H1 (cell line): ENCODE measurements at regions not wholly inside any gene's neighbourhood (a gene's known extent, or its start where the extent isn't known, plus 50 kb on each side); places are given as distances from the start of the nearest gene placed in this dataset.

Experiments used
- CTCF ChIA-PET: fragments of 300-600 bp; sonication (Branson Sonifier 250); formaldehyde crosslinking; loops from one replicate; lab custom pipeline; 2021; ENCODE audit not compliant: partially characterized antibody; lab: Charles Lee
- POLR2A ChIA-PET: fragments of 300-600 bp; sonication (Branson Sonifier 250); formaldehyde crosslinking; loops from one replicate; lab custom pipeline; 2021; ENCODE audit warnings: inconsistent platforms; ENCODE audit not compliant: partially characterized antibody; lab: Charles Lee
- DNase-seq, 2 experiments: peaks; one replicate each; pipeline versions ENCODE4 v3.0.0 to v3.0.0-alpha.2; 2010 to 2022; ENCODE audit warnings: low spot score in 2 of 2, low read depth in 1 of 2, mixed read lengths in 1 of 2
- FAIRE-seq: peaks from 2 replicates; lab custom pipeline; 2011; peaks lifted over from hg19 to GRCh38; lab: Jason Lieb, UNC
- H2AFZ ChIP-seq: 2 replicates; pipeline ENCODE4 v1.8.1; 2012; ENCODE audit warnings: low read length, inconsistent platforms
- H2AK5ac ChIP-seq: 2 replicates; pipeline ENCODE4 v1.6.1; 2013; ENCODE audit warnings: low read depth, low read length
- H2BK120ac ChIP-seq: replicated peaks from 2 replicates; pipeline ENCODE3; 2013; ENCODE audit warnings: low read depth, low read length, inconsistent platforms
- H2BK12ac ChIP-seq: 2 replicates; pipeline ENCODE4 v1.6.1; 2013; ENCODE audit warnings: low read depth, low read length
- H2BK15ac ChIP-seq: 2 replicates; pipeline ENCODE4 v1.6.1; 2013; ENCODE audit warnings: low read length
- H2BK20ac ChIP-seq: 2 replicates; pipeline ENCODE4 v1.6.1; 2013; ENCODE audit warnings: low read length
- H2BK5ac ChIP-seq: 2 replicates; pipeline ENCODE4 v1.6.1; 2013; ENCODE audit warnings: low read depth, low read length
- H3K14ac ChIP-seq: 2 replicates; pipeline ENCODE4 v1.6.1; 2013; ENCODE audit warnings: inconsistent platforms; ENCODE audit not compliant: insufficient read length
- H3K18ac ChIP-seq: 2 replicates; pipeline ENCODE4 v1.6.1; 2013; ENCODE audit warnings: low read length; ENCODE audit errors: extremely low read depth
- H3K23ac ChIP-seq: 2 replicates; pipeline ENCODE4 v1.6.1; 2013; ENCODE audit warnings: inconsistent platforms; ENCODE audit not compliant: insufficient read length
- H3K23me2 ChIP-seq: 2 replicates; pipeline ENCODE4 v1.6.1; 2013; ENCODE audit warnings: low read depth, low read length
- H3K27ac ChIP-seq: 2 replicates; pipeline ENCODE4 v1.6.1; 2011; ENCODE audit warnings: low read depth, low read length, inconsistent platforms
- H3K27me3 ChIP-seq, 4 experiments: replicated peaks in 1 of 4; 1 replicate in 1 of 4; 2 replicates in 3 of 4; pipeline versions ENCODE4 v1.6.1 to v1.8.1; 2011 to 2013; ENCODE audit warnings: low read length in 3 of 4, mild to moderate bottlenecking in 3 of 4, inconsistent platforms in 2 of 4, mixed read lengths in 2 of 4, moderate library complexity in 1 of 4; ENCODE audit not compliant: control insufficient read depth in 3 of 4, insufficient read depth in 3 of 4; ENCODE audit errors: extremely low read depth in 1 of 4
- H3K36me3 ChIP-seq, 4 experiments: 2 replicates each; pipeline versions ENCODE4 v1.6.1 to v1.8.1; 2011 to 2013; ENCODE audit warnings: mild to moderate bottlenecking in 4 of 4, low read length in 3 of 4, moderate library complexity in 2 of 4, control low read depth in 1 of 4, inconsistent platforms in 1 of 4; ENCODE audit not compliant: insufficient read depth in 4 of 4, control insufficient read depth in 2 of 4
- H3K4ac ChIP-seq: replicated peaks from 2 replicates; pipeline ENCODE3; 2013; ENCODE audit warnings: low read length, low read depth, mixed read lengths, inconsistent platforms; ENCODE audit not compliant: insufficient read length
- H3K4me1 ChIP-seq, 4 experiments: replicated peaks in 1 of 4; 1 replicate in 1 of 4; 2 replicates in 3 of 4; pipeline versions ENCODE4 v1.6.1 to v1.8.1; 2011 to 2013; ENCODE audit warnings: low read length in 3 of 4, inconsistent platforms in 2 of 4, mixed read lengths in 1 of 4; ENCODE audit not compliant: insufficient read depth in 4 of 4, control insufficient read depth in 3 of 4
- H3K4me2 ChIP-seq, 2 experiments: 2 replicates each; pipeline versions ENCODE4 v1.6.1 to v1.8.1; 2011 to 2013; ENCODE audit warnings: low read depth in 2 of 2, low read length in 2 of 2, control low read depth in 1 of 2, inconsistent platforms in 1 of 2, mild to moderate bottlenecking in 1 of 2; ENCODE audit not compliant: insufficient read depth in 1 of 2
- H3K4me3 ChIP-seq, 4 experiments: fragments of 200-600, 300-600 bp in 1 of 4; sonication (generic), shearing (Covaris generic), sonication (Bioruptor Twin) in 1 of 4; 2 replicates each; pipeline versions ENCODE4 v1.5.1 to v1.8.1; 2011 to 2016; ENCODE audit warnings: low read length in 4 of 4, low read depth in 3 of 4, control low read depth in 2 of 4, inconsistent platforms in 2 of 4, mild to moderate bottlenecking in 2 of 4, mixed read lengths in 1 of 4, moderate library complexity in 1 of 4; ENCODE audit not compliant: insufficient read depth in 2 of 4; ENCODE audit errors: extremely low read depth in 1 of 4
- H3K56ac ChIP-seq: replicated peaks from 2 replicates; pipeline ENCODE3; 2013; ENCODE audit warnings: low read depth, mild to moderate bottlenecking, mixed read lengths, low read length, inconsistent platforms; ENCODE audit not compliant: insufficient read length
- H3K79me1 ChIP-seq: 2 replicates; pipeline ENCODE4 v1.6.1; 2013; ENCODE audit warnings: low read depth, low read length, control low read depth
- H3K79me2 ChIP-seq, 2 experiments: 2 replicates each; pipeline versions ENCODE4 v1.6.1 to v1.8.1; 2012 to 2013; ENCODE audit warnings: low read length in 2 of 2, mild to moderate bottlenecking in 2 of 2, inconsistent platforms in 1 of 2; ENCODE audit not compliant: insufficient read depth in 2 of 2, control insufficient read depth in 1 of 2
- H3K9ac ChIP-seq, 4 experiments: replicated peaks in 1 of 4; 1 replicate in 1 of 4; 2 replicates in 3 of 4; pipeline versions ENCODE4 v1.6.1 to v1.8.1; 2011 to 2013; ENCODE audit warnings: low read depth in 3 of 4, low read length in 3 of 4, control low read depth in 2 of 4, mild to moderate bottlenecking in 2 of 4, moderate library complexity in 2 of 4, inconsistent platforms in 1 of 4; ENCODE audit errors: extremely low read depth in 1 of 4
- H3K9me3 ChIP-seq, 2 experiments: 2 replicates each; pipeline versions ENCODE4 v1.6.1 to v1.8.1; 2012 to 2013; ENCODE audit warnings: mild to moderate bottlenecking in 2 of 2, moderate library complexity in 2 of 2, control low read depth in 1 of 2, inconsistent platforms in 1 of 2, low read depth in 1 of 2, low read length in 1 of 2, mixed read lengths in 1 of 2; ENCODE audit not compliant: insufficient read depth in 2 of 2
- H4K20me1 ChIP-seq, 2 experiments: replicated peaks in 1 of 2; 2 replicates each; pipeline versions ENCODE3 to v1.8.1; 2011 to 2013; ENCODE audit warnings: inconsistent platforms in 2 of 2, low read length in 2 of 2, mild to moderate bottlenecking in 1 of 2; ENCODE audit not compliant: insufficient read depth in 2 of 2, control insufficient read depth in 1 of 2
- H4K5ac ChIP-seq: 2 replicates; pipeline ENCODE4 v1.6.1; 2013; ENCODE audit warnings: low read length, low read depth, mixed read lengths, inconsistent platforms; ENCODE audit not compliant: insufficient read length
- H4K8ac ChIP-seq: 2 replicates; pipeline ENCODE4 v1.8.0; 2013; ENCODE audit warnings: mild to moderate bottlenecking, moderate library complexity, low read length, inconsistent platforms; ENCODE audit not compliant: insufficient read depth; ENCODE audit errors: extremely low read depth
- H4K91ac ChIP-seq: replicated peaks from 2 replicates; pipeline ENCODE3; 2013; ENCODE audit warnings: low read length, mixed read lengths, inconsistent platforms; ENCODE audit not compliant: insufficient read length
- FOSL1 ChIP-seq: IDR thresholded peaks from 2 replicates; pipeline ENCODE4 v1.6.1; 2011; ENCODE audit warnings: mild to moderate bottlenecking, low read depth, low read length, moderate library complexity; ENCODE audit not compliant: insufficient read depth
- JUN ChIP-seq: IDR thresholded peaks from 2 replicates; pipeline ENCODE4 v1.6.1; 2011; ENCODE audit warnings: low read depth, mild to moderate bottlenecking, improper control_type of control experiment, low read length
- RAD21 ChIP-seq, 2 experiments: IDR thresholded peaks in 1 of 2; conservative IDR thresholded peaks in 1 of 2; 2 replicates each; pipeline ENCODE4 v1.6.1; 2011; ENCODE audit warnings: low read depth in 2 of 2, low read length in 2 of 2, improper control_type of control experiment in 1 of 2, inconsistent platforms in 1 of 2, mild to moderate bottlenecking in 1 of 2, moderate library complexity in 1 of 2
- TCF12 ChIP-seq: IDR thresholded peaks from 2 replicates; pipeline ENCODE4 v1.6.1; 2011; ENCODE audit warnings: low read depth, mild to moderate bottlenecking, low read length
- WGBS, 2 experiments: shearing (Covaris generic) in 1 of 2; methylation state at CpG; one replicate each; pipeline versions ENCODE4 v1.1.6 to v1.1.7; 2013 to 2015; ENCODE audit warnings: low lambda C conversion rate in 2 of 2, mixed read lengths in 2 of 2, inconsistent platforms in 1 of 2, low coverage in 1 of 2, missing lambda C conversion rate in 1 of 2; ENCODE audit not compliant: insufficient replicate concordance in 2 of 2, insufficient coverage in 1 of 2, insufficient read length in 1 of 2; ENCODE audit errors: extremely low coverage in 1 of 2, missing lambda C conversion rate in 1 of 2; 5-methylcytosine and 5-hydroxymethylcytosine counted together

GRCh38 chr13:39268398-39268797, 230.1 kb downstream of the NHLRC3 start:
- no peak overlapping the region for H4K8ac ChIP-seq
- H3K18ac ChIP-seq: no peak overlapping the region
- ChIA-PET CTCF (interaction anchor here (0.6 to 1.6 kb wide), 5 partner anchors 11 to 344 kb away, joined by 3 to 5 read pairs (median 3); no protein-coding TSS in a partner anchor), POLR2A (no interaction called here)
- H3K36me3 ChIP-seq: no peaks in the 10 kb centered on the region
- H3K4me2 ChIP-seq: no peak overlapping the region
- H2BK120ac ChIP-seq: no peak overlapping the region
- TF ChIP-seq RAD21 (IDR thresholded peaks at IDR 0.05 in 1 of 2, conservative IDR thresholded peaks at IDR 0.05 in 1 of 2; ENCODE audit: low read depth in 2 of 2, low read length in 2 of 2): no peak
- TF ChIP-seq TCF12: no peak
- no peak for TF ChIP-seq JUN
- TF ChIP-seq FOSL1: no peak
- no peak overlapping the region for H2BK20ac ChIP-seq
- H4K5ac ChIP-seq: no peak overlapping the region
- no peak overlapping the region for H3K27ac ChIP-seq
- no peak overlapping the region for H3K14ac ChIP-seq
- H3K4ac ChIP-seq: no peak overlapping the region
- H3K56ac ChIP-seq: no peak overlapping the region
- WGBS, 2 experiments: 87% methylated on average over 3 of the region's 3 CpGs; no CpG with 5 or more reads in 1 of the 2 experiments
- FAIRE-seq (no peak), DNase-seq (no peak)
- H3K23me2 ChIP-seq: no peaks in the 10 kb centered on the region
- H3K27me3 ChIP-seq: no peaks in the 10 kb centered on the region
- H3K4me3 ChIP-seq: no peak overlapping the region
- no peaks in the 10 kb centered on the region for H3K79me1 ChIP-seq
- H2AFZ ChIP-seq: no peak overlapping the region
- no peaks in the 10 kb centered on the region for H3K4me1 ChIP-seq
- H3K23ac ChIP-seq: no peak overlapping the region
- no peak overlapping the region for H2BK12ac ChIP-seq
- no peaks in the 10 kb centered on the region for H4K20me1 ChIP-seq
- no peak overlapping the region for H2BK5ac ChIP-seq
- H3K9me3 ChIP-seq: peaks cover 0 to 3% of the 10 kb centered on the region in 2 experiments; a peak in 1 of 4 replicates
- no peak overlapping the region for H3K9ac ChIP-seq
- no peak overlapping the region for H2BK15ac ChIP-seq
- H3K79me2 ChIP-seq: no peaks in the 10 kb centered on the region
- no peak overlapping the region for H4K91ac ChIP-seq
- no peak overlapping the region for H2AK5ac ChIP-seq
